Thoracic aorta (tissue), 2 donors: ENCODE measurements at regions not wholly inside any gene's neighbourhood (a gene's known extent, or its start where the extent isn't known, plus 50 kb on each side); places are given as distances from the start of the nearest gene placed in this dataset.

Source experiments
- ATAC-seq: fragments of 150-250 bp; one replicate; pipeline ENCODE4 v1.8.0; 2017; ENCODE audit warnings: low read depth; ENCODE audit not compliant: insufficient number of reproducible peaks, low FRiP score
- DNase-seq: peaks from one replicate; pipeline ENCODE4 v3.0.0-alpha.2; 2020; ENCODE audit warnings: low spot score
- H3K27ac ChIP-seq, 2 donors: fragments of 200-600 bp; sonication (generic); 1 replicate in 1 of 2; 2 replicates in 1 of 2; pipeline ENCODE4 v1.5.1; 2016; ENCODE audit warnings: mild to moderate bottlenecking in 2 of 2, moderate library complexity in 2 of 2
- H3K27me3 ChIP-seq: fragments of 200-600 bp; sonication (generic); replicated peaks from 2 replicates; pipeline ENCODE4 v1.6.0; 2016; ENCODE audit warnings: mild to moderate bottlenecking; ENCODE audit not compliant: insufficient read depth
- H3K36me3 ChIP-seq: fragments of 200-600 bp; sonication (generic); one replicate; pipeline ENCODE4 v1.5.1; 2016
- H3K4me1 ChIP-seq, 2 donors: fragments of 200-600 bp; sonication (generic); 1 replicate in 1 of 2; 2 replicates in 1 of 2; pipeline versions ENCODE4 v1.5.1 to v1.6.0; 2016; ENCODE audit warnings: low read depth in 2 of 2, mild to moderate bottlenecking in 1 of 2; ENCODE audit not compliant: control insufficient read depth in 1 of 2
- H3K4me3 ChIP-seq: fragments of 200-600 bp; sonication (generic); 2 replicates; pipeline ENCODE4 v1.5.1; 2016; ENCODE audit warnings: mild to moderate bottlenecking
- H3K9me3 ChIP-seq: fragments of 200-600 bp; sonication (generic); 2 replicates; pipeline ENCODE4 v1.5.1; 2016
- TF ChIP-seq, protein P1 (sequence below): fragments of 200-600 bp; sonication (generic); IDR thresholded peaks from one replicate; pipeline ENCODE4 v1.5.1; 2019; ENCODE audit warnings: antibody characterized with exemption

- TF ChIP-seq, protein P1, sequence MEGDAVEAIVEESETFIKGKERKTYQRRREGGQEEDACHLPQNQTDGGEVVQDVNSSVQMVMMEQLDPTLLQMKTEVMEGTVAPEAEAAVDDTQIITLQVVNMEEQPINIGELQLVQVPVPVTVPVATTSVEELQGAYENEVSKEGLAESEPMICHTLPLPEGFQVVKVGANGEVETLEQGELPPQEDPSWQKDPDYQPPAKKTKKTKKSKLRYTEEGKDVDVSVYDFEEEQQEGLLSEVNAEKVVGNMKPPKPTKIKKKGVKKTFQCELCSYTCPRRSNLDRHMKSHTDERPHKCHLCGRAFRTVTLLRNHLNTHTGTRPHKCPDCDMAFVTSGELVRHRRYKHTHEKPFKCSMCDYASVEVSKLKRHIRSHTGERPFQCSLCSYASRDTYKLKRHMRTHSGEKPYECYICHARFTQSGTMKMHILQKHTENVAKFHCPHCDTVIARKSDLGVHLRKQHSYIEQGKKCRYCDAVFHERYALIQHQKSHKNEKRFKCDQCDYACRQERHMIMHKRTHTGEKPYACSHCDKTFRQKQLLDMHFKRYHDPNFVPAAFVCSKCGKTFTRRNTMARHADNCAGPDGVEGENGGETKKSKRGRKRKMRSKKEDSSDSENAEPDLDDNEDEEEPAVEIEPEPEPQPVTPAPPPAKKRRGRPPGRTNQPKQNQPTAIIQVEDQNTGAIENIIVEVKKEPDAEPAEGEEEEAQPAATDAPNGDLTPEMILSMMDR = no peak
- Histone ChIP-seq H3K27me3 (no peaks in the 10 kb centered on the region), H3K27ac (no peak overlapping the region), H3K36me3 (no peaks in the 10 kb centered on the region), H3K9me3 (peaks cover 3% of the 10 kb centered on the region), H3K4me1 (no peaks in the 10 kb centered on the region), H3K4me3 (no peak overlapping the region)
- ATAC-seq (no peak), DNase-seq (no peak)
Measured at GRCh38 chr21:35233756-35234155, 184.7 kb upstream of the RUNX1 start.

- H3K36me3 ChIP-seq = no peaks in the 10 kb centered on the region
- no peak for DNase-seq
- no peak for ATAC-seq
Measured at GRCh38 chr21:35232545-35233176, 183.6 kb upstream of the RUNX1 start.

GRCh38 chr21:35231090-35231489, 182.0 kb upstream of the RUNX1 start:
- H3K4me1 ChIP-seq = no peaks in the 10 kb centered on the region
- DNase-seq (no peak), ATAC-seq (no peak)
- H3K4me3 ChIP-seq = no peak overlapping the region
- H3K27ac ChIP-seq = no peak overlapping the region
- H3K36me3 ChIP-seq = no peaks in the 10 kb centered on the region
- H3K9me3 ChIP-seq = peaks cover under 1% of the 10 kb centered on the region
- H3K27me3 ChIP-seq = no peaks in the 10 kb centered on the region
- TF ChIP-seq, protein P1 = no peak

More at GRCh38 chr21:35232545-35233176, 183.6 kb upstream of the RUNX1 start:
- TF ChIP-seq, protein P1 = no peak
- Histone ChIP-seq H3K9me3 (peaks cover 3% of the 10 kb centered on the region), H3K4me1 (no peaks in the 10 kb centered on the region), H3K27me3 (no peaks in the 10 kb centered on the region), H3K4me3 (no peak overlapping the region), H3K27ac (no peak overlapping the region)

GRCh38 chr21:35229290-35229689, 180.2 kb upstream of the RUNX1 start:
- DNase-seq (no peak), ATAC-seq (no peak)
- Histone ChIP-seq H3K27ac (no peak overlapping the region), H3K27me3 (no peaks in the 10 kb centered on the region), H3K36me3 (no peaks in the 10 kb centered on the region), H3K4me1 (no peaks in the 10 kb centered on the region), H3K4me3 (no peak overlapping the region), H3K9me3 (no peaks in the 10 kb centered on the region)
- TF ChIP-seq, protein P1 = no peak

DNA sequence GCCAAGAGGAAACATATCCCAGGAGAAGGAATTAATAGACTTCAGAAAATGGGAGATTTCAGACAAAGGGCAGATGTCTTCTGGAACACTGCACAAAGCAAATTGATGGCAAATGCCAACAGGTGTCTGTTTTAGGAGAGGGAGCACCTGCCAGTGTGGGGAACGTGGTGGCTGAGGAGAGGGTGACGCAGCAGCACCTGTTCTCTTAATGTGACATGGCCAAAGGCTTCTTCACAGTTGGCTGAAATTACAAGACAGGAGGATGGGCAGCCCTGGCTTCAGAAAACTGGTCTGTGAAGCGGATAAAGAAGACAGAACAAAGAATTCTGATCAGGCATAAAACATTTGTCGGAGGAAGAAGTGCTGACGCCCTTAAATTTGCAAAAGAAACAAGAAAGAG, 178.7 kb upstream of the RUNX1 start:
- TF ChIP-seq, protein P1 = no peak
- Histone ChIP-seq H3K9me3 (no peaks in the 10 kb centered on the region), H3K27ac (no peak overlapping the region), H3K4me3 (no peak overlapping the region), H3K36me3 (no peaks in the 10 kb centered on the region), H3K27me3 (no peaks in the 10 kb centered on the region), H3K4me1 (no peaks in the 10 kb centered on the region)
- no peak for DNase-seq
- ATAC-seq = no peak
